Forelimb muscle (tissue), 1 donor: ENCODE measurements at regions not wholly inside any gene's neighbourhood (a gene's known extent, or its start where the extent isn't known, plus 50 kb on each side); places are given as distances from the start of the nearest gene placed in this dataset.

Source experiments
- DNase-seq: peaks from one replicate; pipeline ENCODE4 v3.0.0-alpha.2; 2013; ENCODE audit warnings: low read depth

- DNase-seq, result peak; percentile 19
Observed at GRCh38 chr3:147589016-147589415, 179.9 kb downstream of the ZIC1 start.

GRCh38 chr3:147604136-147604535 lies 195.0 kb downstream of the ZIC1 start:
- DNase-seq, result no peak

- no peak for DNase-seq
Observed at GRCh38 chr3:147613725-147614124, 204.6 kb downstream of the ZIC1 start.

GRCh38 chr3:147614210-147614609 lies 205.0 kb downstream of the ZIC1 start:
- DNase-seq, result no peak

- no peak for DNase-seq
Observed at GRCh38 chr3:147615035-147615434, 205.9 kb downstream of the ZIC1 start.

GRCh38 chr3:147616998-147617619 lies 207.9 kb downstream of the ZIC1 start:
- DNase-seq, result no peak

- DNase-seq, result no peak
Observed at GRCh38 chr3:147618691-147619090, 209.5 kb downstream of the ZIC1 start.

- no peak for DNase-seq
Observed at GRCh38 chr3:147619921-147620560, 210.9 kb downstream of the ZIC1 start.

GRCh38 chr3:147620906-147621305 lies 211.7 kb downstream of the ZIC1 start:
- no peak for DNase-seq

- no peak for DNase-seq
Observed at GRCh38 chr3:147630921-147631415, 221.8 kb downstream of the ZIC1 start.

GRCh38 chr3:147640781-147641180 lies 231.6 kb downstream of the ZIC1 start:
- DNase-seq, result no peak

- peak; percentile 2 for DNase-seq
Observed at GRCh38 chr3:147645761-147646160, 236.6 kb downstream of the ZIC1 start.

GRCh38 chr3:147649475-147649874 lies 240.3 kb downstream of the ZIC1 start:
- DNase-seq, result no peak

- no peak for DNase-seq
Observed at GRCh38 chr3:147651107-147651778, 242.1 kb downstream of the ZIC1 start.

GRCh38 chr3:147652651-147653366 lies 243.6 kb downstream of the ZIC1 start:
- no peak for DNase-seq

GRCh38 chr3:147653367-147653923 lies 244.3 kb downstream of the ZIC1 start:
- DNase-seq, result no peak

- no peak for DNase-seq
Observed at GRCh38 chr3:147654827-147655226, 245.7 kb downstream of the ZIC1 start.

GRCh38 chr3:147655236-147655635 lies 246.1 kb downstream of the ZIC1 start:
- no peak for DNase-seq

- DNase-seq, result no peak
Observed at GRCh38 chr3:147656023-147656422, 246.9 kb downstream of the ZIC1 start.

- DNase-seq, result no peak
Observed at GRCh38 chr3:147661916-147662315, 252.8 kb downstream of the ZIC1 start.

- no peak for DNase-seq
Observed at GRCh38 chr3:147662705-147663104, 253.5 kb downstream of the ZIC1 start.

GRCh38 chr3:147669077-147669476 lies 259.9 kb downstream of the ZIC1 start:
- DNase-seq, result no peak
